RCC 7860 (cell line): ENCODE measurements at regions not wholly inside any gene's neighbourhood (a gene's known extent, or its start where the extent isn't known, plus 50 kb on each side); places are given as distances from the start of the nearest gene placed in this dataset.
A peak's percentile ranks its signal among the peaks of the same experiment; 100 is the strongest.
"Not testable (repeated sequence)": the region's sequence is repeated elsewhere in the genome, so short reads cannot be mapped to it uniquely, and the experiment has no call there.

Source experiments
- DNase-seq: peaks from one replicate; pipeline ENCODE4 v3.0.0-alpha.2; 2015; ENCODE audit warnings: low spot score
- FAIRE-seq: peaks from 2 replicates; lab custom pipeline; 2012; peaks lifted over from hg19 to GRCh38; lab: Jason Lieb, UNC

GRCh38 chr13:33682646-33683045, 135.3 kb upstream of the RFC3 start:
- FAIRE-seq, DNase-seq: not testable (repeated sequence)

- DNase-seq = no peak
- no peak for FAIRE-seq
These were observed 134.6 kb upstream of the RFC3 start for GRCh38 chr13:33683376-33683775.

GRCh38 chr13:33684874-33685273, 133.1 kb upstream of the RFC3 start:
- FAIRE-seq (no peak), DNase-seq (no peak)

- DNase-seq (no peak), FAIRE-seq (no peak)
These were observed 131.0 kb upstream of the RFC3 start for GRCh38 chr13:33686772-33687480.

DNA sequence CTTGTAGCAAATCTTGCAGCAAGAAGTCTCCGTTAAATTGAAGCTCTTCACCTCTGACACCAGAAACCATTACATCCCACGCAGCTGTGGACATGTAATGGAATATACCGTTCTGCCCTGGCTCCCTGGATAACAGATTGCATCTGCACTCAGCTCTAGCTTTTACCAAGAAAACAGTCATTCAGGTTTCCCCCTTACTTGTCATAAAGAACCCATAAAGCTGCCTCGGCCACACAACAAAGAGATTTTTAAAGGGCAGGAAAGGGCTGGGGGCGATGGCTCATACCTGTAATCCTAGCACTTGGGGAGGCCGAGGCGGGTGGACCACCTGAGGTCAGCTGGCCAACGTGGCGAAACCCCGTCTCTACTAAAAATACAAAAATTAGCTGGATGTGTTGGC, 127.6 kb upstream of the RFC3 start:
- no peak for DNase-seq
- no peak for FAIRE-seq

GRCh38 chr13:33691980-33692379, 126.0 kb upstream of the RFC3 start:
- DNase-seq (no peak), FAIRE-seq (no peak)

DNA sequence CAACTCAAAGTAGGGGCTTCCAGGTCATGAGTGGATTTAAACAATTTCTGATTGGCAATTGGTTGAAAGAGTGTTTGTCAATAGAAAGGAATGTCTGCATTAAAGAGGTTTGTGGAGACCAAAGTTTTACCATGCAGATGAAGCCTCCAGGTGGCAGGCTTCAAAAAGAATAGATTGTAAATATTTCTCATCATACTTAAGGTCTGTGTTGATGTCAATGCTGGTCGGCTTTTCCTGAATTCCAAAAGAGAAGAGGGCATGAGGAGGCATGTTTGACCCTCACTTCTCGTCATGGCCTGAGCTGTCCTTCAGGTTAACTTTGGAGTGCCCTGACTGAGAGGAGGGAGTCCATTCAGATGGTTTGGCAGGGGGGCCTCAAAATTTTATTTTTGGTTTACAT, 125.4 kb upstream of the RFC3 start:
- no peak for DNase-seq
- no peak for FAIRE-seq

DNA sequence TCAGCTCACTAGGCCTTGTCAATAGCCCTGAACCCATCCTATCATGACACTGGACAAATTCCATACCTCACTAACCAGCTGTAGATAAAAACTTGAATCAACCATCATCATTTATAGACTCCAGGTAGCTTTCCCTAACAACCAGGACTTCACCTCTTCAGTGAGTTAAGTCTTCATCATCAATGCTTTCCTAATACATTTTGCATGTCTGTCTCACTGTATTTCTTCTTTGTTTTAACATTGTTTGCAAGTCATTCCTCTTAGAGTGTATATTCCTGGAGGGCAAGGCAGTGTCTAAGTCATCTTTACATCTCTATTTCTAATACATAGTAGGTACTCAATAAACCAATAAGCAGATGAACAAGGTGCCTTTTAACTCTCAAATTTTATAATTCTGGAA, 123.4 kb upstream of the RFC3 start:
- FAIRE-seq = no peak

DNA sequence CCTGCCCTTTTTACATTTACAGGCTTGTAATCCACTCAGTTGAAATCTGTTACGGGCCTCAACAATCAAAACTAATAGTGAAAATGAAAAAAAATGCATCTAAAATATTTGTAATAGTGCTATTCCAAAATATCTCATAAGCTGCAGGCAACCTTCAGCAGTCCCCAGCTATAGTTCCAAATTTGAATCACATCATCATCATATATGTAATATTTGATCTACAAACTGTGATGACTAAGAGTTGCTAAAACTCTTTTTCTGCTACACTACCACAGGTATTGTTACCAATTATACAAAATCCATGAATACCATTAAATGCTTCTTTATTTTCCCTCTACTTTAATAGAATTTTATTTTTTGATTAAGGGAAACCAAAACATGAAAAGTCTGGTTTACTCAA, 121.4 kb upstream of the RFC3 start:
- no peak for DNase-seq
- no peak for FAIRE-seq

More for the DNA sequence above, 123.4 kb upstream of the RFC3 start:
- no peak for DNase-seq

GRCh38 chr13:33697926-33698325, 120.0 kb upstream of the RFC3 start:
- FAIRE-seq = no peak
- DNase-seq = no peak

DNA sequence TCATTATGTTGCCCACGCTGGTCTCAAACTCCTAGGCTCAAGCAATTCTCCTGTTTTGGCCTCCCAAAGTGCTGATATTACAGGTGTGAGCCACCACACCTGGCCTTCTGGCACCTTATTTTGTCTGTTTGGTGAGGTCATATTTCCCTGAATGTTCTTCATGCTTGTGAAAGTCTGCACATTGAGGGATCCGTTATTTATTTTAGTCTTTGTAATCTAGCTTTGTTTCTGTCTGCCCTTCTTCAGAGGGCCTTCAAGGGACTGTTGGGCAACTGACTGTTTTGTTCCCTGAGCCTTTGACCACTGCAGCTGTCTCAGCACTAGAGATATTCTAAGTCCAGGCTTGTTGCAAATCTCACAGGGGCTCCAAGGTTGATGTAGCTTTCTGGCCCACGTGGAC, 110.5 kb upstream of the RFC3 start:
- DNase-seq (no peak), FAIRE-seq (no peak)

DNA sequence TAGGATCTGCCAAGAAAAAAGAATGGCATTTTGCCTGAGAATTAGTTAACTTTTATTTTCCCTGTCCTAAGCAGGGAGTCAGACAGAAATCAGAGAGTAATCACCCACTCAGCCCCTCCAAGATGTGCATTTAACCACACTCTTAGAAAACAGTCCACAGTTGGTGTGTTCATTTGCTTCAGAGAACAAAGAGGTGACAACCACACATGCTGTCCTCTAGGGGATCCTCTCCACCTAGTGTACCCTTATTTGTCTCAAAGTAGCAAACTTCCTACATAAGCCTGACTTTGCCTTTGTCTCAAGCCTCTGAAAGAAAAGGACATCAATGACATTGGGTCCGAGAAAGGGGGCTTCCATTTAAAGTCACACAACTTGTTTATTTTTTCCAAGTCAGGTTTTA, 107.0 kb upstream of the RFC3 start:
- DNase-seq = no peak
- no peak for FAIRE-seq

DNA sequence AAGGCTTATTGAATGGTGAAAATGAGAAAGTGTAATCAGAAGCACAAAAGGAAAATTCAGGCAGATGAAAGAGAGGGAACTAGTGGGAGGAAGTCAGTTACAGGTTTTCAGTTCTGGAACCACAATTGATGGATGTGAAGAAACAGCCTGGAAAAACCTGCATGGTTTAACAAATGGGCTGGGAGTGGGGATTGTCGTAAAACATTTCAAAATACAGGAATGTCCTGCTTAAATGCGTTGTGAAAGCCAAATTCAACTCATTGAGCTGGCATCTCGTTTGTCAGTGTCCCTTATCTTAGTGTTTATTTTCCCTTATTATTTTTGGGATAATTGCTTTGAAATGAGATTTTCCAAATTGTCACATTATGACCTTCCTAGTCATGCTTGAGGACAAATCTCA, 106.5 kb upstream of the RFC3 start:
- FAIRE-seq (no peak), DNase-seq (no peak)

- no peak for DNase-seq
- FAIRE-seq = no peak
These were observed 100.2 kb upstream of the RFC3 start for GRCh38 chr13:33717775-33718174.

DNA sequence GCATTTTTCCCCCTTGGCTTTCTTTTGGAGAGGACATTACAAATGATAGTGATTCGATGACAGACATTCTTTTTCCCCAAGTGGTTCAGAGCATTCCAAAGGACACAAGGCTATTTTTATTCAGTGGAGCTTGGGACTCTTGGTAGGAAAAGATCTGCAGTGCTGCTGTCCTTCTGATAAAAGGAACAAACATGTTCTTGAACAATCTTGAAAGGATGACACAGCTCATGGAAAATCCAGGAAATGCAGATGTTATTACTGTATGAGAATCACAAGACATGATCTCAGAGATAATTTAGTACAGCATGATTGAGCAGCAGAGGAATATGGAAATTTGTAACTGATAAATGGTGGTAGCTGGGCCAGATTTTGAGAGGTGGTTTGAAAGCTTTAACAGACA, 96.2 kb upstream of the RFC3 start:
- DNase-seq (no peak), FAIRE-seq (no peak)

DNA sequence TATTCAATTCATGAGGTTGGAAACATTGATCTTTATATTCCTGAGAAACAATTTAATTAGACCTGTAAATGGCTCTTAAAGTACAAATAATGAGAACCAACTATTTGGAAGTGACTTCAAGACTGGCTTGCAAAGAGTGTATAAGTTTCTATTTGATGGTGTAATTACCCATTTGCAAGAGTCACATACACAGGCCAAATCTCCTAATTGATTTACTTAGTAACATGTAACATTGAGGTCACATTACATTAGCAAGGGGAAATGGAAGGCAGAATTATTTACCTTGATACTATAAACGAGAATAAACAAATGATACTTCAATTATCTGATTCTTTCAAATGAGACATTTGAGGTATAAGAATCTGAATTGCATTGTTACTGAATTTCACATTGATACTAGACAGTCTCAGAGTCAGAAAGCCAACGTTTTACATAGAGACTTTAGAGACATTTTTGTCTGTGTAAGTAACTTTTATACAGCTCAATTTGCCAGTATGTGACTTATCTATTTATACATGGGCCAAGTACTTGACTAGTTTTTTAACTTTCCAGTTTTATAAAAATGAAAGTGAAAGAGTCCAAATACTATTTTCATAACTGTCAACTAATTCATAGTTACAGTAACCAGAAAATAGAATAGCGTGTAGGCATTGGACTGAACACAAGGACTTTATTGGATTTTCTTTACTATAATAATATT, 95.6 kb upstream of the RFC3 start:
- DNase-seq (no peak), FAIRE-seq (no peak)

- FAIRE-seq = no peak
- DNase-seq = no peak
These were observed 94.6 kb upstream of the RFC3 start for GRCh38 chr13:33723365-33723764.

DNA sequence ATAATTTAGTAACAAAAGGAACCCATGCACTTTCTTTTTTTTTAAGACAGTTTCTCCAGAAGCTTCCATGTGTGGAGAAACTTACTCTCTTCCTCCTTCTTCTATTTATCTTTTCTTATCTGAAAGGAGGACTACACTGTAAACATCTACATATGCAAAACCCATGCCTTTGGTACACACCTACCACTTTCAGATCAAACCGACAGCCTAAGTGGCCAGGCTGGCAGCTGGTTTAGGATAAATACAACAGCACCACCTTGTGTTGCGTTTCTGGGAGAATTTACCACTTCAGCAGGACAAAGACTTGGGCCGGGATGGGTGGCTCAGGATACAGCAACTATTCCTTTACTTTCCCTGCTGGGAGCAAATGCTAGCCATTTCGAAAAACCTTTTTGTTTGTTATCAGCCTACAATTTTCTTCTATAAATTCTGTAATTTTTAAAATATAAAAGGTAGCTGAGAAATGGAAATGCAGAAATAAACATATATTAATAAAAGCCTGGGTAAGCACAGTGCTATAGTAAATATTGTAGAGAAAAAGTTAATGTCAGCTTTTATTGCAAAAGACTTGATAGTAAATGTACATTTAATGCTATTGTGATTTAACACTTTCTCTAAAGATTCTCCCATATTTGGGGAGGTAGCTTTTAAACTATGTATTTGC, 94.0 kb upstream of the RFC3 start:
- DNase-seq = peak; percentile 58

GRCh38 chr13:33725340-33725739, 92.6 kb upstream of the RFC3 start:
- DNase-seq = no peak
- no peak for FAIRE-seq

More for the DNA sequence above, 94.0 kb upstream of the RFC3 start:
- peak; percentile 65 for FAIRE-seq

DNA sequence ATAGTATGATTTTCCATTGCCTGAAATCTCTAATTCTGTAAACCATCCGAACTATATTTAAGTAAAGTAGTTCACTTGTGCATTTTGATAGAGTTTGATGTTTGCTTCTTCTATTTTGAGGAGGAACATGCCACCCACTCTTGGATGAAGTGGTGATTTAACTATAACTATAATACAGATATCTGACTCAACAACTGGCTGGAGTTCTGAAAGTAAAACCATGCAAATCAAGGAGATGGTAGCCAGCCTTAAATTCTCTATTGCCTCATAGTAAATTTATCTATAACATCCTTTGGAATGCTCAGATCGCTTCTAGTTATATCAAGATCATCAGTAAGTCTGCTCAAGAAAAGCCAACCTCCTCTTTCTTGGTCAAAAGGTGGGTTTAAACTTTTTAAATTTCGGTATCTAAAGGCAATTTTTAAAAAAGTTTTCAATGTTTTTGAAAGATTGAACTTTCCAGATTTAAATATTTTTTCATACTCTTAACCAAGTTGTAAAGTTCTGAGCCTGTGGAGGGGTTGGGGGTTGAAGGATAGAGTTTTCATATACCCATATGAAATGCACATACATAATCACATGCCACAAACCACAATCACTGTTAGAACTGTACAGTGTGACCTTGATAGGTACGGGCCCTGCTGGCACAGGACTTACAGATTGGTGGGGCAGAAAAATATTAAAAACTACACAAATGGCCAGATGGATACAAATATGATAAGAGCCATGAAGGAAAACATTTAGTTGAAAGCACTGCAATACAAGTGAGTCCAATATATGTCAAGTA, 90.5 kb upstream of the RFC3 start:
- no peak for DNase-seq
- no peak for FAIRE-seq
